ENCODE measurements at regions not wholly inside any gene's neighbourhood (a gene's known extent, or its start where the extent isn't known, plus 50 kb on each side); places are given as distances from the start of the nearest gene placed in this dataset.
"Not testable (repeated sequence)": the region's sequence is repeated elsewhere in the genome, so short reads cannot be mapped to it uniquely, and the experiment has no call there.

- no peak for DNase-seq
These were observed 254.8 kb downstream of the MYCN start for GRCh38 chr2:16194931-16195680.

- no peak for DNase-seq
These were observed 254.2 kb downstream of the MYCN start for GRCh38 chr2:16194530-16194929.

- no peak for DNase-seq
These were observed 253.7 kb downstream of the MYCN start for GRCh38 chr2:16194096-16194390.

GRCh38 chr2:16192416-16193216 is 252.3 kb downstream of the MYCN start:
- DNase-seq: no peak

- no peak for DNase-seq
These were observed 251.3 kb downstream of the MYCN start for GRCh38 chr2:16191431-16192200.

GRCh38 chr2:16190446-16191270 is 250.3 kb downstream of the MYCN start:
- DNase-seq: no peak

- no peak for DNase-seq
These were observed 249.4 kb downstream of the MYCN start for GRCh38 chr2:16189836-16190160.

GRCh38 chr2:16189029-16189835 is 248.9 kb downstream of the MYCN start:
- DNase-seq: no peak

- DNase-seq: no peak
These were observed 248.0 kb downstream of the MYCN start for GRCh38 chr2:16188261-16188890.

GRCh38 chr2:16187482-16187817 is 247.1 kb downstream of the MYCN start:
- no peak for DNase-seq

GRCh38 chr2:16186661-16187481 is 246.5 kb downstream of the MYCN start:
- no peak for DNase-seq

GRCh38 chr2:16185801-16186272 is 245.5 kb downstream of the MYCN start:
- no peak for DNase-seq

- DNase-seq: no peak
These were observed 244.8 kb downstream of the MYCN start for GRCh38 chr2:16184945-16185660.

- DNase-seq: no peak
These were observed 244.1 kb downstream of the MYCN start for GRCh38 chr2:16184341-16184890.

- no peak for DNase-seq
These were observed 243.0 kb downstream of the MYCN start for GRCh38 chr2:16183345-16183744.

GRCh38 chr2:16182841-16183240 is 242.5 kb downstream of the MYCN start:
- DNase-seq: no peak

GRCh38 chr2:16182311-16182815 is 242.0 kb downstream of the MYCN start:
- DNase-seq: not testable (repeated sequence)

- DNase-seq: no peak
These were observed 241.4 kb downstream of the MYCN start for GRCh38 chr2:16181741-16182090.

GRCh38 chr2:16181062-16181740 is 240.9 kb downstream of the MYCN start:
- DNase-seq: no peak
